IMR-90 (cell line): ENCODE measurements at regions not wholly inside any gene's neighbourhood (a gene's known extent, or its start where the extent isn't known, plus 50 kb on each side); places are given as distances from the start of the nearest gene placed in this dataset.

Experiments
- ATAC-seq: fragments of 200-7000 bp; cut with Tn5 transposase; 2 replicates; pipeline ENCODE4 v1.9.1; 2020; ENCODE audit warnings: low read depth, mild to moderate bottlenecking, moderate library complexity
- BruUV-seq: library from RNA; stranded (reverse); fragments of 400-500 nt; replicated peaks from 2 replicates; lab custom pipeline; 2021; lab: Mats Ljungman, UMichigan
- CTCF ChIA-PET: fragments of 300-600 bp; formaldehyde crosslinking; extraction: SDS; loops from one replicate; lab custom pipeline; 2021; ENCODE audit warnings: antibody characterized with exemption; lab: Yijun Ruan, JAX
- POLR2A ChIA-PET: fragments of 300-600 bp; sonication (Branson Sonifier 250); formaldehyde crosslinking; loops from one replicate; lab custom pipeline; 2022; ENCODE audit warnings: antibody characterized with exemption; ENCODE audit not compliant: unreplicated experiment; lab: Charles Lee
- DNase-seq: peaks from one replicate; pipeline ENCODE4 v3.0.0; 2013
- H2AFZ ChIP-seq: replicated peaks from 2 replicates; pipeline ENCODE3; 2013; ENCODE audit warnings: low read length, mild to moderate bottlenecking; ENCODE audit not compliant: poor library complexity
- H2AK5ac ChIP-seq: 2 replicates; pipeline ENCODE4 v1.6.1; 2013; ENCODE audit warnings: low read depth, low read length, inconsistent platforms
- H2AK9ac ChIP-seq: replicated peaks from 2 replicates; pipeline ENCODE3; 2013; ENCODE audit warnings: mild to moderate bottlenecking, low read depth, low read length, moderate library complexity; ENCODE audit not compliant: poor library complexity
- H2BK120ac ChIP-seq: 2 replicates; pipeline ENCODE4 v1.6.1; 2013; ENCODE audit warnings: low read depth, low read length, inconsistent platforms
- H2BK15ac ChIP-seq: 3 replicates; pipeline ENCODE4 v1.6.1; 2013; ENCODE audit warnings: low read depth, low read length, inconsistent platforms
- H2BK20ac ChIP-seq: 2 replicates; pipeline ENCODE4 v1.6.1; 2013; ENCODE audit warnings: low read depth, mild to moderate bottlenecking, inconsistent platforms, low read length, moderate library complexity
- H2BK5ac ChIP-seq: 2 replicates; pipeline ENCODE4 v1.6.1; 2013; ENCODE audit warnings: mild to moderate bottlenecking, low read depth, low read length, inconsistent platforms; ENCODE audit not compliant: poor library complexity, severe bottlenecking
- H3K14ac ChIP-seq: replicated peaks from 2 replicates; pipeline ENCODE4 v1.6.1; 2013; ENCODE audit warnings: low read depth, low read length, inconsistent platforms
- H3K18ac ChIP-seq: 2 replicates; pipeline ENCODE4 v1.6.1; 2013; ENCODE audit warnings: low read depth, low read length, control low read depth
- H3K23ac ChIP-seq: 2 replicates; pipeline ENCODE4 v1.6.1; 2013; ENCODE audit warnings: low read depth, low read length, inconsistent platforms
- H3K27ac ChIP-seq: 2 replicates; pipeline ENCODE4 v1.5.1; 2013; ENCODE audit warnings: mild to moderate bottlenecking, control low read depth, low read length; ENCODE audit not compliant: insufficient read depth
- H3K27me3 ChIP-seq: 2 replicates; pipeline ENCODE4 v1.6.1; 2013; ENCODE audit warnings: low read length; ENCODE audit not compliant: control insufficient read depth, insufficient read depth
- H3K36me3 ChIP-seq: 2 replicates; pipeline ENCODE4 v1.6.1; 2013; ENCODE audit warnings: low read length, mixed read lengths; ENCODE audit not compliant: control insufficient read depth, insufficient read depth
- H3K4ac ChIP-seq: 2 replicates; pipeline ENCODE4 v1.6.1; 2013; ENCODE audit warnings: low read depth, low read length, inconsistent platforms
- H3K4me1 ChIP-seq: 2 replicates; pipeline ENCODE4 v1.6.1; 2013; ENCODE audit warnings: low read length, mixed read lengths; ENCODE audit not compliant: control insufficient read depth, insufficient read depth
- H3K4me2 ChIP-seq: 2 replicates; pipeline ENCODE4 v1.6.1; 2013; ENCODE audit warnings: low read depth, mild to moderate bottlenecking, control low read depth, low read length, moderate library complexity
- H3K4me3 ChIP-seq: 2 replicates; pipeline ENCODE4 v1.5.1; 2013; ENCODE audit warnings: low read depth, mild to moderate bottlenecking, control low read depth, low read length, moderate library complexity; ENCODE audit not compliant: insufficient read depth
- H3K56ac ChIP-seq: 2 replicates; pipeline ENCODE4 v1.6.1; 2013; ENCODE audit warnings: low read length, inconsistent platforms; ENCODE audit not compliant: insufficient read depth; ENCODE audit errors: extremely low read depth
- H3K79me1 ChIP-seq, 2 experiments: 2 replicates each; pipeline ENCODE4 v1.6.1; 2013; ENCODE audit warnings: low read length in 2 of 2, inconsistent platforms in 1 of 2, low read depth in 1 of 2
- H3K9ac ChIP-seq: 2 replicates; pipeline ENCODE4 v1.6.1; 2013; ENCODE audit warnings: low read depth, low read length, control low read depth
- H3K9me1 ChIP-seq: 2 replicates; pipeline ENCODE4 v1.6.1; 2013; ENCODE audit warnings: low read length, inconsistent platforms; ENCODE audit not compliant: insufficient read depth
- H3K9me3 ChIP-seq: 2 replicates; pipeline ENCODE4 v1.6.1; 2013; ENCODE audit warnings: low read length; ENCODE audit not compliant: control insufficient read depth, insufficient read depth
- H4K20me1 ChIP-seq: 2 replicates; pipeline ENCODE4 v1.6.1; 2013; ENCODE audit warnings: low read length, inconsistent platforms; ENCODE audit not compliant: insufficient read depth
- H4K5ac ChIP-seq: 2 replicates; pipeline ENCODE4 v1.6.1; 2013; ENCODE audit warnings: mild to moderate bottlenecking, low read depth, low read length, control low read depth
- H4K8ac ChIP-seq, 2 experiments: 2 replicates each; pipeline ENCODE4 v1.6.1; 2013; ENCODE audit warnings: low read depth in 2 of 2, low read length in 2 of 2, control low read depth in 1 of 2, inconsistent platforms in 1 of 2
- H4K91ac ChIP-seq: 2 replicates; pipeline ENCODE4 v1.6.1; 2013; ENCODE audit warnings: low read depth, low read length, inconsistent platforms; ENCODE audit not compliant: insufficient read depth
- SMC3 ChIP-seq: fragments of 150-350 bp; IDR thresholded peaks from 2 replicates; pipeline ENCODE4 v1.6.1; 2016; ENCODE audit warnings: low read depth, mild to moderate bottlenecking, antibody characterized with exemption, low read length, moderate library complexity
- WGBS, 2 experiments: methylation state at CpG; one replicate each; pipeline versions ENCODE4 v1.1.5 to v1.1.7; 2013; ENCODE audit warnings: missing lambda C conversion rate in 2 of 2; ENCODE audit not compliant: insufficient read length in 1 of 2; ENCODE audit errors: extremely low coverage in 2 of 2; 5-methylcytosine and 5-hydroxymethylcytosine counted together
- dilution Hi-C: fragments of 300-500 bp; cut with HindIII; formaldehyde crosslinking; loops from one replicate; pipeline ENCODE4 v1.14.3; 2018; ENCODE audit warnings: low sequenced_read_pairs; ENCODE audit not compliant: unreplicated experiment
- in situ Hi-C: fragments of 300-500 bp; cut with MboI; formaldehyde crosslinking; loops from 3 replicates; pipeline ENCODE4 v1.14.3; 2019; ENCODE audit warnings: low sequenced_read_pairs, inconsistent platforms, mixed read lengths
- intact Hi-C: fragments of 100-400 bp; cut with micrococcal nuclease; formaldehyde crosslinking; loops from 2 replicates; pipeline ENCODE4 v1.10.0; 2022

DNA sequence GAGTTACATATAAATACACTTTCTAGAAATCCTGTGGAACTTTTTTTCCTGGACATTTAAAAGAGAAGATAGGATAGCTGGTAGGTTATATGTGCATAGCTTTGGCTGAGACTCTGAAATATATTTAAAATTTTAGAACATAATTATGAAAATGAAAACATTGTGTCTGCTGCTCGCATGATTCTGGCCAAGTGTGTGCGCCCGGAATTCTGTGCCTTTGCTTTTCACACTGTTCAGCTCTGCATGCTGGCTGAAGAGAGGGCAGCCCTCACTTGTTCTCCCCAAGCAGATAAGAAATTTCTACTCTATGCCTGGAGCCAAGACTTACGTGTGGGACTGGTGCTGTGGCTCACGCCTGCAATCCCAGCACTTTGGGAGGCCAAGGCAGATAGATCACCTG lies 153.9 kb downstream of the MED10 start:
- BruUV-seq = no TSS peak
- H2AFZ ChIP-seq = no peak overlapping the region
- H3K9me3 ChIP-seq = peaks cover 30% of the 10 kb centered on the region
- no peaks in the 10 kb centered on the region for H3K4me1 ChIP-seq
- no peak overlapping the region for H4K91ac ChIP-seq
- no peak overlapping the region for H3K18ac ChIP-seq
- no peak overlapping the region for H2BK15ac ChIP-seq
- CTCF ChIA-PET = no interaction called here
- no peaks in the 10 kb centered on the region for H4K20me1 ChIP-seq
- no peak overlapping the region for H3K23ac ChIP-seq
- H3K27ac ChIP-seq = no peak overlapping the region
- POLR2A ChIA-PET = no interaction called here
- no peak overlapping the region for H2AK5ac ChIP-seq
- no peak overlapping the region for H3K14ac ChIP-seq
- ATAC-seq (no peak), DNase-seq (no peak)
- no peaks in the 10 kb centered on the region for H3K79me1 ChIP-seq
- H4K8ac ChIP-seq = no peak overlapping the region
- H4K5ac ChIP-seq = no peak overlapping the region
- no peak for TF ChIP-seq SMC3
- no peak overlapping the region for H2BK20ac ChIP-seq
- dilution Hi-C loops (no loop called here), intact Hi-C loops (no loop called here), in situ Hi-C loops (no loop called here)
- no peak overlapping the region for H2BK5ac ChIP-seq
- H3K27me3 ChIP-seq = no peaks in the 10 kb centered on the region
- 50% methylated on average over 2 of the region's 5 CpGs; no CpG with 5 or more reads in 1 of the 2 experiments for WGBS, 2 experiments
- H2BK120ac ChIP-seq = no peak overlapping the region
- no peaks in the 10 kb centered on the region for H3K36me3 ChIP-seq
- no peak overlapping the region for H3K4me3 ChIP-seq
- no peak overlapping the region for H3K4ac ChIP-seq
- no peak overlapping the region for H3K9ac ChIP-seq
- H3K9me1 ChIP-seq = no peaks in the 10 kb centered on the region
- no peak overlapping the region for H3K4me2 ChIP-seq
- H3K56ac ChIP-seq = no peak overlapping the region
- H2AK9ac ChIP-seq = no peak overlapping the region
